GM18517 (cell line): ENCODE measurements at regions not wholly inside any gene's neighbourhood (a gene's known extent, or its start where the extent isn't known, plus 50 kb on each side); places are given as distances from the start of the nearest gene placed in this dataset.
"Not testable (repeated sequence)": the region's sequence is repeated elsewhere in the genome, so short reads cannot be mapped to it uniquely, and the experiment has no call there.

Experiments
- ATAC-seq: cut with Tn5 transposase; IDR thresholded peaks from one replicate; pipeline ENCODE4 v1.9.1; 2021; ENCODE audit warnings: mild to moderate bottlenecking, moderate library complexity; ENCODE audit not compliant: unreplicated experiment

- no peak for ATAC-seq
Measured at GRCh38 chr7:25686493-25686892, 458.2 kb upstream of the NPVF start.

- no peak for ATAC-seq
Measured at GRCh38 chr7:25694211-25694610, 457.8 kb upstream of the NFE2L3 start.

- no peak for ATAC-seq
Measured at GRCh38 chr7:25694699-25695098, 457.3 kb upstream of the NFE2L3 start.

- ATAC-seq = no peak
Measured at GRCh38 chr7:25696571-25696970, 455.4 kb upstream of the NFE2L3 start.

- no peak for ATAC-seq
Measured at GRCh38 chr7:25698451-25699113, 453.4 kb upstream of the NFE2L3 start.

GRCh38 chr7:25700141-25700540 lies 451.9 kb upstream of the NFE2L3 start:
- ATAC-seq = not testable (repeated sequence)

- no peak for ATAC-seq
Measured at GRCh38 chr7:25704413-25704812, 447.6 kb upstream of the NFE2L3 start.

GRCh38 chr7:25706764-25707163 lies 445.2 kb upstream of the NFE2L3 start:
- ATAC-seq = no peak

GRCh38 chr7:25707768-25708620 lies 444.0 kb upstream of the NFE2L3 start:
- no peak for ATAC-seq

- ATAC-seq = no peak
Measured at GRCh38 chr7:25710959-25711358, 441.0 kb upstream of the NFE2L3 start.

GRCh38 chr7:25711940-25712339 lies 440.1 kb upstream of the NFE2L3 start:
- no peak for ATAC-seq

- no peak for ATAC-seq
Measured at GRCh38 chr7:25712500-25712899, 439.5 kb upstream of the NFE2L3 start.

- no peak for ATAC-seq
Measured at GRCh38 chr7:25714013-25714412, 438.0 kb upstream of the NFE2L3 start.

GRCh38 chr7:25716421-25716820 lies 435.6 kb upstream of the NFE2L3 start:
- ATAC-seq = no peak

GRCh38 chr7:25718596-25718995 lies 433.4 kb upstream of the NFE2L3 start:
- ATAC-seq = no peak

- no peak for ATAC-seq
Measured at GRCh38 chr7:25719190-25719896, 432.7 kb upstream of the NFE2L3 start.

GRCh38 chr7:25720427-25720826 lies 431.6 kb upstream of the NFE2L3 start:
- no peak for ATAC-seq

- ATAC-seq = no peak
Measured at GRCh38 chr7:25722856-25723255, 429.1 kb upstream of the NFE2L3 start.

- no peak for ATAC-seq
Measured at GRCh38 chr7:25725451-25725850, 426.5 kb upstream of the NFE2L3 start.

- ATAC-seq = no peak
Measured at GRCh38 chr7:25726170-25726780, 425.7 kb upstream of the NFE2L3 start.

GRCh38 chr7:25726781-25727311 lies 425.2 kb upstream of the NFE2L3 start:
- no peak for ATAC-seq
